ENCODE measurements at regions not wholly inside any gene's neighbourhood (a gene's known extent, or its start where the extent isn't known, plus 50 kb on each side); places are given as distances from the start of the nearest gene placed in this dataset.
"Not testable (repeated sequence)": the region's sequence is repeated elsewhere in the genome, so short reads cannot be mapped to it uniquely, and the experiment has no call there.

DNA sequence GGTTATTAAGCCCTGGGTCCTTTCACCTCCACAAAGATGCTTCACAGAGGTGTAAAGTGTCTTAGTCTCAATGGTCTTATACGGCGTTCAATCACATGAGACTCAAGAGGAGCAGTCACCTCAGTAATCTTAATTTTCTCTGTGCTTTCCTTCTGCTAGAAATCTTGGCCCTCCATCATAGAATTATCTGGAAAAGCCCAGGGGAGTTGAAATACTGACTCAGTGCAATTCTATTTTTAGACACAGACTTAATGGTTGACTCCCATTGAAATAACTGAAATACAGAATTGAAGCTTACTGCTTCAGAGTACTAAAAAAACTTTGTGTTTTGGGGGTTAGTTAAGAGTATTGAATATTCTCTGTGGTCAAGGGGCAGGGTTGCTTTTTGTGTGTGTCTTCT is 94.5 kb upstream of the IL15 start:
- H2AFZ ChIP-seq (ENCODE audit: low read depth, low read length), result no peak overlapping the region
- H3K4me1 ChIP-seq (ENCODE audit: insufficient read depth, low read length), result no peaks in the 10 kb centered on the region
- no peaks in the 10 kb centered on the region for H3K9me3 ChIP-seq (ENCODE audit: low read length)
- no peak overlapping the region for H3K4me3 ChIP-seq (ENCODE audit: low read length)
- H3K36me3 ChIP-seq (ENCODE audit: insufficient read depth, low read length), result no peaks in the 10 kb centered on the region
- no peaks in the 10 kb centered on the region for H3K27me3 ChIP-seq (ENCODE audit: insufficient read depth, low read length)

DNA sequence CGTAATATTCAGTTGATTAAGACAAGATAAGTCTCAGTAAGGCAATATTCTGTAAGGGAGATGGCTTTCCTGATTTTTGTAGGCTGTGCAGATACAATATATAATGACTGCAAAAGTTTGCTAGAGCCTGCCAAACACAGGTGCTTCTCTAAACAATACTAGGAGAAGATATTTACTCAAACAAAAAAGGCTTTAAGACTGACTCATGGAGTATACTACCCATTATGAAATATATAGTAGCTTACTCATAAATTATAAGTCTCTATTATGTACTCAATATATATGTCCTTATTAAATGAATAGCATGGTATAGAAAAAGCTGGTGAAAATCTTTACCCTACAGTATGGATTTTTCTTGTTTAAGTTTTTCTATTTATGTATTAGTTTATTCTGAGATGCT is 93.2 kb upstream of the IL15 start:
- Histone ChIP-seq H3K4me3 (ENCODE audit: low read length) (no peak overlapping the region), H2AFZ (ENCODE audit: low read depth, low read length) (no peak overlapping the region), H3K9me3 (ENCODE audit: low read length) (no peaks in the 10 kb centered on the region), H3K27me3 (ENCODE audit: insufficient read depth, low read length) (no peaks in the 10 kb centered on the region), H3K36me3 (ENCODE audit: insufficient read depth, low read length) (no peaks in the 10 kb centered on the region), H3K4me1 (ENCODE audit: insufficient read depth, low read length) (no peaks in the 10 kb centered on the region)

DNA sequence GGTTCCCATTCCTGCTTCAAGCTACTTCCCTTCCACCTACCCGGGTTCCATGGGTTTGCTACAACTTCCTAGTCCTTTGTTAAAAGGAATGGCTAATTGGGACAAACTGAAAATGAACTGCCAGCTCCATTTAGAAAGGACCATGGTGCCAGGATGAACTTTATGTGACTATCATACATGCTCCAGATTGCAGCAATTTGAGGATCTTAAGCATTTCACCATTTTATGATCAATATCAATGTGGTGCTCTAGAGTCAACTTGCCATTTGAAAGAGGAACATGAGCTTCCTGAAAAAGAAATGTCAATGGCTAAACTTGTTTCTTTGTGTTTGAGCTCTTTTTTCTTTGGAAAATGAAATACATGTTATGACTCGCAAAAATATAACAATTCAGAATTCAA is 92.7 kb upstream of the IL15 start:
- H2AFZ ChIP-seq (ENCODE audit: low read depth, low read length), result no peak overlapping the region
- H3K27me3 ChIP-seq (ENCODE audit: insufficient read depth, low read length), result no peaks in the 10 kb centered on the region
- no peaks in the 10 kb centered on the region for H3K9me3 ChIP-seq (ENCODE audit: low read length)
- H3K4me1 ChIP-seq (ENCODE audit: insufficient read depth, low read length), result no peaks in the 10 kb centered on the region
- no peaks in the 10 kb centered on the region for H3K36me3 ChIP-seq (ENCODE audit: insufficient read depth, low read length)
- H3K4me3 ChIP-seq (ENCODE audit: low read length), result no peak overlapping the region

DNA sequence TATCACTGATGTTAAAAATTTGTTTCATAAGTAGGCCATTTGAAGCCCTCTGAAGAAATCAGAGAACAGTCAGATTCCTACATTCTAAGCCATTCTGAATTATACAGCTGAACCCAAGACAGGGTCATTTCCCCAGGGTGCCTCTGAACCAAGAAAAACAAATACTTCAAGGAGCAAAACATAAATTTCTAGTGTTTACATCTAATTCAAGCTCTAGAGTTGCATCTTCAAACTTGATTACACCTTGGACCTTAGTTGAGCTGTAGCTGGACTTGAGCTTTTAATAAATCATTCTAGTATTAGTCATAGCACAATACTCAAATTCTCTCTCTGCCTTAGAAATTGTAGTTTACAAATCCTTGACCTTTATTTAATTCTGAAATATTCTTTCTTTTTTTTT is 87.6 kb upstream of the IL15 start:
- Histone ChIP-seq H3K36me3 (ENCODE audit: insufficient read depth, low read length) (no peaks in the 10 kb centered on the region), H3K4me3 (ENCODE audit: low read length) (no peak overlapping the region), H3K9me3 (ENCODE audit: low read length) (no peaks in the 10 kb centered on the region), H3K27me3 (ENCODE audit: insufficient read depth, low read length) (no peaks in the 10 kb centered on the region), H2AFZ (ENCODE audit: low read depth, low read length) (no peak overlapping the region), H3K4me1 (ENCODE audit: insufficient read depth, low read length) (no peaks in the 10 kb centered on the region)

DNA sequence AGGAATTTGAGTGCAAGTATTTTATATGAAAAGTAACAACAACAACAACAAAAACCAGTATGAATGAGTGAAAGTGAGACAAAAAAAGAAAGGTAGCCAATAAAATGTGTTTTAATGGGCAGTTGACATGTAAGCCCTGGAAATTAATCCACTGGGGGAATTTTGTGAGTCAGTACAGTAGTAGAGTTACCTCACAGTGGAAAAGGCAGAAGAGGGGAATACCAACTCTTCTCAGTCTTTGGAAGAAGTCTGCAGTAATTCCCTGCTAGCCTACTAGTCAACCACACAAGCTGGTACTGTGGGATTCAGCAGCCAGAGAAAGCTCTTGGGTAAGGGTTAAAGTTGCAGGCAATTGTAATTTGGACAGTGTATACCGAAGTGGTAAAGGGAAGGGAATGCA is 76.3 kb upstream of the IL15 start:
- no peaks in the 10 kb centered on the region for H3K9me3 ChIP-seq (ENCODE audit: low read length)
- H3K4me3 ChIP-seq (ENCODE audit: low read length), result no peak overlapping the region
- H3K36me3 ChIP-seq (ENCODE audit: insufficient read depth, low read length), result no peaks in the 10 kb centered on the region
- H2AFZ ChIP-seq (ENCODE audit: low read depth, low read length), result no peak overlapping the region
- peaks cover 2% of the 10 kb centered on the region for H3K4me1 ChIP-seq (ENCODE audit: insufficient read depth, low read length)
- no peaks in the 10 kb centered on the region for H3K27me3 ChIP-seq (ENCODE audit: insufficient read depth, low read length)

DNA sequence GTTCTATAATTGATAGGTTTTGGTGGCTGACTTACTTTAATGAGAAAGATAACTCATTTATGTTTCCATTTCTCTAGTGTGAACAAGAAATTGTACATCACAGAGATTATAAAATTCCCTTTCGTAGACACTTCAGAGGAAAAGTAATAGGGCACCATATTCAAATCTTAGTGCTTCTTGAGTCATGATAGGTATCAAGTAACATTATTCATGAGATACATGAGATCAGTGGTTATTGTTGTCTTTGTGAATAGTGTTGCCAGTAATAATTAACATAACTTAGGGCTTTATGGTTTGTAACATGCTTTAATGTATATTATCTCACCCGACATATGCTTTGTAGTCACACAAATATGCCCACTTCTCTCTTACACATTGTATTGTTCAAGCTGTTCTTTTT is 73.7 kb upstream of the IL15 start:
- Histone ChIP-seq H3K4me1 (ENCODE audit: insufficient read depth, low read length) (peaks cover 2% of the 10 kb centered on the region), H3K9me3 (ENCODE audit: low read length) (no peaks in the 10 kb centered on the region), H3K27me3 (ENCODE audit: insufficient read depth, low read length) (no peaks in the 10 kb centered on the region), H3K4me3 (ENCODE audit: low read length) (no peak overlapping the region), H3K36me3 (ENCODE audit: insufficient read depth, low read length) (no peaks in the 10 kb centered on the region), H2AFZ (ENCODE audit: low read depth, low read length) (no peak overlapping the region)

DNA sequence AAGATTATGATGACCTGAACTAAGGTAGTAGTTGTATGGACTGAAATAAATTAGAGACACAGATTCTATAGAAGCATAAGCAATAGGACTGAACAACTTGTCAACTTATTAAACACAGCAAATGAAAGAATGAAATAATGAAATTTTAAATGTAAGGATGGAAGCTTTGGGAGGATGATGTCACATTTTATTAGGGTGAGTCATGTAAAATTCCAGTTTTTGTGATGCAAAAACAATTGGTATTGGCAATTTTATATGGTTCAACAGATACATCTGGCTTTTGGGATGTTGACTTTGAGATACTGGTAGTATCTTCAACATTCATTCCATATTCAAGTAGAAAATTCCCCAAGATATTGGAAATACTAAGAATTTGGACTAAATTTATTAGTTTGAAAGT is 72.7 kb upstream of the IL15 start:
- H3K4me1 ChIP-seq (ENCODE audit: insufficient read depth, low read length), result peaks cover 2% of the 10 kb centered on the region
- no peaks in the 10 kb centered on the region for H3K36me3 ChIP-seq (ENCODE audit: insufficient read depth, low read length)
- no peak overlapping the region for H3K4me3 ChIP-seq (ENCODE audit: low read length)
- H2AFZ ChIP-seq (ENCODE audit: low read depth, low read length), result no peak overlapping the region
- H3K9me3 ChIP-seq (ENCODE audit: low read length), result no peaks in the 10 kb centered on the region
- H3K27me3 ChIP-seq (ENCODE audit: insufficient read depth, low read length), result no peaks in the 10 kb centered on the region

DNA sequence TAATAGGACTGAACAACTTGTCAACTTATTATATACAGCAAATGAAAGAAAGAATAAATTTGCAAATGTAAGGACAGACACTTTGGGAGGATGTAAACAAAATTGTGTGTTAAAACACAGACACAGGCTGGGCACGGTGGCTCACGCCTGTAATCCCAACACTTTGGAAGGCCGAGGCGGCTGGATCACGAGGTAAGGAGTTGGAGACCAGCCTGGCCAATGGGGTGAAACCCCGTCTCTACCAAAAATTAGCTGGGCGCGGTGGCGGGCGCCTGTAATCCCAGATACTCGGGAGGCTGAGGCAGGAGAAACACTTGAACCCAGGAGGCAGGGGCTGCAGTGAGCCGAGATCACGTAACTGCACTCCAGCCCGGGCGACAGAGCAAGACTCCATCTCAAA is 71.4 kb upstream of the IL15 start:
- not testable (repeated sequence) for H3K4me1 ChIP-seq (ENCODE audit: insufficient read depth, low read length); H3K4me3 ChIP-seq (ENCODE audit: low read length); H3K36me3 ChIP-seq (ENCODE audit: insufficient read depth, low read length); H3K9me3 ChIP-seq (ENCODE audit: low read length); H3K27me3 ChIP-seq (ENCODE audit: insufficient read depth, low read length); H2AFZ ChIP-seq (ENCODE audit: low read depth, low read length)

DNA sequence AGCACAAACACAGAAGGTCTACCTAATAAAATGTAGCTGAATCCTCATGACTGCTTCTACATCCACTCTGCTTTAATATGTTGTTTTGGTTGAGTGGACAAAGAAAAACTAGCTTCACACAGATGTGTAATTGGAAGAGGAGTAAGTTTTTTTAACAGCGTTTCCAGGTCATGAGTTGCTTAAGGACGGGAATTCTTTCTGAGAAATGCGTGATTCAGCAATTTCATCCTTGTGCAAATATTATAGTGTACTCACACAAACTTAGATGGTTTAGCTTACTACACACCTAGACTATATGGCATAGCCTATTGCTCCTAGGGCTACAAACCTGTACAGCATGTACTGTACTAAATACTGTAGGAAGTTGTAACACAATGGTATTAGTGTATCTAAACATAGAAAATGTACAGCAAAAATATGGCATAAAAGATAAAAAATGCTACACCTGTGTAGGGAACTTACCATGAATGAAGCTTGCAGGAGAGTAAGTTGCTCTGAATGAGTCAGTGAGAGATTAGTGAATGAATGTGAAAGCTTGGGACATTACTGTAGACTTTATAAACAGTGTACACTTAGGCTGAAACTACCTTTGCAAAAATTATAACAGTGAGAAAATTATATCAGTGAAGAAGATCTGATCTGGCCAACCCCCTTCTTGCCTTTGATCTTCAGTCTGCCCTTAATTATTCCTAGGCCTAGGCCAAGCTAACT is 70.8 kb upstream of the IL15 start:
- peaks cover 2% of the 10 kb centered on the region for H3K4me1 ChIP-seq (ENCODE audit: insufficient read depth, low read length)
- no peak overlapping the region for H3K4me3 ChIP-seq (ENCODE audit: low read length)
- no peaks in the 10 kb centered on the region for H3K27me3 ChIP-seq (ENCODE audit: insufficient read depth, low read length)
- no peaks in the 10 kb centered on the region for H3K36me3 ChIP-seq (ENCODE audit: insufficient read depth, low read length)
- H2AFZ ChIP-seq (ENCODE audit: low read depth, low read length), result no peak overlapping the region
- H3K9me3 ChIP-seq (ENCODE audit: low read length), result no peaks in the 10 kb centered on the region

DNA sequence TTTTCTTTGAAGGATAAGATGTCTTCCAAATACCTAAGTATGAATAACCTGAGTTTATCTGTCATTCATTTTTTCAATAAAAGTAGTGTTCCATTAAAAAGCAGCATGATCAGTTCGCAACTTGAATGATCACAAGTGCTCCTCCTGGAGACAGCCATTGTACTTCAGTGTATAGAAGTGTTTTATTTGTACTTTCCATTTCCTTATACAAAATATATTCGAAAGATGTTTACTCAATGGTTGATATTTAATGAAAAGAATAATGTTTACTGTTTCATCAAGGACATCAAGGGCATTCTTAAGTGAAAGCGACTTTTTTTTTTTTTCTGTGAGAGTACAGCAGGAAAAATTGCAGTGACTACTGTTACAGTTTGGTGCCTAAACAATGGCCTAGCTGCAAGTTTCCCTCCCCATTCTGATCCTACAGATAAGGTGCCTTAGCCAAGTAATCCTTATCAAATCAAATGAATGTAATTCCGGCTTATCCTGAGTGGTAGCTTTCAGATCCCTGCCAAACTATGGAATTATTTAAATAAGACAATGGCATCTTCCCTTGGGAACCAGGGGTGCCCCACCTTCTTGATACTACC is 69.0 kb upstream of the IL15 start:
- H3K36me3 ChIP-seq (ENCODE audit: insufficient read depth, low read length), result no peaks in the 10 kb centered on the region
- no peak overlapping the region for H2AFZ ChIP-seq (ENCODE audit: low read depth, low read length)
- H3K27me3 ChIP-seq (ENCODE audit: insufficient read depth, low read length), result no peaks in the 10 kb centered on the region
- H3K4me1 ChIP-seq (ENCODE audit: insufficient read depth, low read length), result peaks cover 2% of the 10 kb centered on the region
- no peaks in the 10 kb centered on the region for H3K9me3 ChIP-seq (ENCODE audit: low read length)
- no peak overlapping the region for H3K4me3 ChIP-seq (ENCODE audit: low read length)

DNA sequence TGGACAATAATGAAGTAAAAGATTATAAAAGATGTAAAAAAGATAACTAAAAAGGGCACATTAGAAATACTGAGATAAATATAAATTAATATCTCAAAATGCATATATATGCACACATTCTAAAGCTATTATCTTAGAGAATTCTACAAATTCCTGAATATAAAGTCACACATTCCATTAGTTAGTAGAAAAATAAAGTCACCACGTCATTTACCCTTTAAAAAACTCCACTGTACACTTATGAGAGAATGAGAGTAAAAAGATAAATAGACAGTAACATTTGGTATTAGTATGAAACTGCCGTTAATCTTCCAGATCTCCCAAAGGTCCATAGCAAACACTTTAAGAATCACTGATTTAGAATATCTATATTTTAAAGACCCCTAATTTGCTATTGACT is 67.2 kb upstream of the IL15 start:
- H3K36me3 ChIP-seq (ENCODE audit: insufficient read depth, low read length), result no peaks in the 10 kb centered on the region
- no peaks in the 10 kb centered on the region for H3K4me1 ChIP-seq (ENCODE audit: insufficient read depth, low read length)

DNA sequence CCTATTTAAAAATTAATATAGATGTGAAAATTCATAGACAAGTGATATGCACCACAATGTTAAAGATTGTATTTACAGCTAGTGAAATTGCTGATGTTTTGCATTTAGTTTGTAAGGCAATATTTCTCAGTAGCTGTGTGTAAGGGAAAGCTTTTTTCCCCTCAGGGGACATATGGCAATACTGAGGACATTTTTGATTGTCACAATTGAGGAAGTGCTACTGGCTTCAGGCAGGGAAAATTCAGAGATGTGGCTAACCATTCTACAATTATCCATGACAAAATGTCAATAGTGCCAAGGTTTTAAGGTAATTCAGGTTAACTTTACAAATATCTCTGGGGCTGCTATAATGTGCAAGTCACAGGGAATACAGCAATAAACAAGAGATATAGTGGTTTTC is 66.1 kb upstream of the IL15 start:
- H2AFZ ChIP-seq (ENCODE audit: low read depth, low read length), result no peak overlapping the region
- no peaks in the 10 kb centered on the region for H3K36me3 ChIP-seq (ENCODE audit: insufficient read depth, low read length)
- H3K9me3 ChIP-seq (ENCODE audit: low read length), result no peaks in the 10 kb centered on the region
- H3K27me3 ChIP-seq (ENCODE audit: insufficient read depth, low read length), result no peaks in the 10 kb centered on the region
- no peak overlapping the region for H3K4me3 ChIP-seq (ENCODE audit: low read length)
- H3K4me1 ChIP-seq (ENCODE audit: insufficient read depth, low read length), result no peaks in the 10 kb centered on the region

More for the DNA sequence above, 67.2 kb upstream of the IL15 start:
- Histone ChIP-seq H3K4me3 (ENCODE audit: low read length) (no peak overlapping the region), H2AFZ (ENCODE audit: low read depth, low read length) (no peak overlapping the region), H3K27me3 (ENCODE audit: insufficient read depth, low read length) (no peaks in the 10 kb centered on the region), H3K9me3 (ENCODE audit: low read length) (no peaks in the 10 kb centered on the region)

DNA sequence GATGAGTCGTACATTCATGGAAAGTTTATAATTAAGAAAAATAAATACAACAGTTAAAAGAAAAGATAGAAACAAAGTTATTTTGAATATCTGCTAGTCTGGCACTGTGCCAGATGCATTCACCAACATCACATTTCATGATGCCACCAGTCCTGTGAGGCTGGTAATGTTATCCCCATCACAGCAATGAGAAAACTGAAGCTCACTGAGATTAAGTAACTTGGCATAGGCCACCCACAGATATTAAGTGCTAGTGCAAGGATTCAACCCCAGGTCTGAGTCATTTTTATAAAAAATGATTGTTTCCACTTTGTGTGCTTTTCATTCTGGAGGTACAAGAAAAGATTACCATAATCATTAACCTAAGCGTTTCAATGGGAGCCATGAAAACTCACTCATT is 65.0 kb upstream of the IL15 start:
- H3K4me1 ChIP-seq (ENCODE audit: insufficient read depth, low read length), result no peaks in the 10 kb centered on the region
- no peaks in the 10 kb centered on the region for H3K36me3 ChIP-seq (ENCODE audit: insufficient read depth, low read length)
- H3K27me3 ChIP-seq (ENCODE audit: insufficient read depth, low read length), result no peaks in the 10 kb centered on the region
- H2AFZ ChIP-seq (ENCODE audit: low read depth, low read length), result no peak overlapping the region
- H3K4me3 ChIP-seq (ENCODE audit: low read length), result no peak overlapping the region
- no peaks in the 10 kb centered on the region for H3K9me3 ChIP-seq (ENCODE audit: low read length)

DNA sequence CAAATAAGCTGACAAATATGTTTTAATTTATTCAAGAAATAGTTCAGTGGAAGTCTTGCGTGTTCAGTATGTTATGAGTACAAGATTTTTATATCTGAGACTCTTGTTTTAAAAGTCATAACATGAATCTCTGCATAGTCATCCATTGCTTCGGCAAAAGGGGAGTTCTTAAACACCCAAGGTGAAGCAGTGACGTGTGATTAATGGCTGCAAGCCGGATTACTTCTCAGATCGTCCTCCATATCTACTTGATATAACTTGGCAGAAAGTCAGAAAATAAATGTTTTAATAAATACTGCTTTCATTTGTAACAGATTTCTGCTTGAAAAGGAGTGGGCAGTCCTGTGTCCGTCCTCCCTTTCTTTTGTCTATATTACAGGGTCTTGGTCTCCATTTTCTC is 64.6 kb upstream of the IL15 start:
- H3K27me3 ChIP-seq (ENCODE audit: insufficient read depth, low read length), result no peaks in the 10 kb centered on the region

More for the DNA sequence above, 64.6 kb upstream of the IL15 start:
- Histone ChIP-seq H3K9me3 (ENCODE audit: low read length) (no peaks in the 10 kb centered on the region), H2AFZ (ENCODE audit: low read depth, low read length) (no peak overlapping the region), H3K4me3 (ENCODE audit: low read length) (no peak overlapping the region), H3K4me1 (ENCODE audit: insufficient read depth, low read length) (no peaks in the 10 kb centered on the region), H3K36me3 (ENCODE audit: insufficient read depth, low read length) (no peaks in the 10 kb centered on the region)

Measured in neuron (in vitro differentiated cells).